ENCODE measurements at regions not wholly inside any gene's neighbourhood (a gene's known extent, or its start where the extent isn't known, plus 50 kb on each side); places are given as distances from the start of the nearest gene placed in this dataset.

GRCh38 chr12:24143928-24144327, 194.5 kb upstream of the SOX5 start:
- TF ChIP-seq CTCF (IDR thresholded peaks at IDR 0.05 in 2 of 3, conservative IDR thresholded peaks at IDR 0.05 in 1 of 3; ENCODE audit: borderline replicate concordance in 1 of 3, insufficient read depth in 1 of 3, low read depth in 2 of 3, low read length in 2 of 3) (no peak), ZBTB33 (IDR thresholded peaks at IDR 0.05; ENCODE audit: extremely low read depth, insufficient replicate concordance, low read length) (no peak), POLR2AphosphoS5 (IDR thresholded peaks at IDR 0.05; ENCODE audit: low read depth, low read length) (no peak), POLR2A (IDR thresholded peaks at IDR 0.05; ENCODE audit: borderline replicate concordance, extremely low read depth, insufficient read depth, insufficient read length) (no peak), SP1 (IDR thresholded peaks at IDR 0.05; ENCODE audit: low read depth) (no peak), EZH2phosphoT487 (IDR thresholded peaks at IDR 0.05; ENCODE audit: borderline replicate concordance) (no peak), REST (IDR thresholded peaks at IDR 0.05; ENCODE audit: low read depth) (no peak), ZFX (IDR thresholded peaks at IDR 0.05) (no peak)

Data from HCT116 (cell line).